Immature natural killer cell (primary cell): ENCODE measurements at regions not wholly inside any gene's neighbourhood (a gene's known extent, or its start where the extent isn't known, plus 50 kb on each side); places are given as distances from the start of the nearest gene placed in this dataset.

ENCODE experiments used
- DNase-seq, 3 donors: peaks; one replicate each; pipeline ENCODE4 v3.0.0; 2022; ENCODE audit warnings: mixed read lengths in 1 of 3
- H3K27ac Mint-ChIP-seq, 6 donors: one replicate each; pipeline ENCODE4 v1.8.0; 2020; ENCODE audit warnings: mixed read lengths in 6 of 6, mild to moderate bottlenecking in 5 of 6, inconsistent platforms in 4 of 6, moderate library complexity in 3 of 6
- H3K27me3 Mint-ChIP-seq, 3 donors: one replicate each; pipeline ENCODE4 v1.8.0; 2020 to 2021; ENCODE audit warnings: low read depth in 3 of 3, mild to moderate bottlenecking in 3 of 3, mixed read lengths in 3 of 3, moderate library complexity in 3 of 3, inconsistent platforms in 1 of 3
- H3K36me3 Mint-ChIP-seq, 3 donors: one replicate each; pipeline ENCODE4 v1.8.0; 2020; ENCODE audit warnings: mixed read lengths in 3 of 3, inconsistent platforms in 2 of 3, mild to moderate bottlenecking in 2 of 3
- H3K4me1 Mint-ChIP-seq, 2 donors: one replicate each; pipeline ENCODE4 v1.8.0; 2020; ENCODE audit warnings: inconsistent platforms in 2 of 2, mild to moderate bottlenecking in 2 of 2, mixed read lengths in 2 of 2, moderate library complexity in 1 of 2
- H3K4me3 Mint-ChIP-seq, 5 donors: one replicate each; pipeline ENCODE4 v1.8.0; 2020; ENCODE audit warnings: mild to moderate bottlenecking in 5 of 5, mixed read lengths in 5 of 5, inconsistent platforms in 3 of 5, moderate library complexity in 3 of 5
- H3K9me3 Mint-ChIP-seq, 6 donors: one replicate each; pipeline ENCODE4 v1.8.0; 2020; ENCODE audit warnings: mild to moderate bottlenecking in 6 of 6, mixed read lengths in 6 of 6, inconsistent platforms in 4 of 6, moderate library complexity in 3 of 6

DNA sequence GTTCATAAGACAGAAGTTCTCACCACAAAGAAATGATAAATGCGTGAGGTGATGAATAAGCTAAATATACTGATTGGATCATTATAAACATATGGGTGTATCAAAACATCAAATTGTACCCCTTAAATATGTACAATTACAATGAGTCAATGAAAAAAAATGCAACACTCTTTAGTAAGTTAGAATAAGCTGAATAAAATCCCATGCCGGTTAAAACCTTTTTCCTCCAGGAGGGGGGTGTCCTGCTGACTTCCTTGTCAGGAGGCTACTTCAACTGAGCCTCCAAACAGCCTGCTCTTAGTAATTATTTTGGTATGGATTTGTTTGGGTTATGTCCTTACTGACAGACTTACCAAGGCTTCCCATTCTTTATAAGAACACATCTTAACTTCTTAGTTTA lies 649.1 kb downstream of the INHBA start:
- Mint-ChIP-seq H3K36me3 (no peaks in the 10 kb centered on the region), H3K4me3 (no peak overlapping the region), H3K27me3 (peaks cover 0 to 1% (median 0%) of the 10 kb centered on the region in 3 donors), H3K4me1 (no peaks in the 10 kb centered on the region), H3K9me3 (peaks cover 0 to 28% (median 5%) of the 10 kb centered on the region in 6 donors), H3K27ac (no peak overlapping the region)
- DNase-seq: no peak

DNA sequence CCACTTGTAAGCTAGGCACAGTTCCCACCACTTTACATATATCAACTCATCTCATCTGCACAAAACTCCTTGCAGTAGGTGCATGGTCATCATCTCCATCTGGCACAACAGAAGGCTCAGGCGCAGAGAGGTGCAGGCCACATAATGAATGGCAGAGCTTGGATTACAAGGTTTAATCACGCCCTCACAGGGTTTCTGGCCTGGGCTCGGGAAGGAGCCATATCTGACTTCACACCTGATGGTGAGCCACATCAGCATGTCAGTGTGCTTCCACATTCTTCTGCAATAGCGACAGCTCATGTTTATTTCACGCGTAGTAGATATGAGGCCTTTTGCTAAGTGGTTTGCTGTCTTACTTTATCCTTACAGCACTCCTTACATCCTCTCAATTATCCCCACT lies 650.2 kb downstream of the INHBA start:
- no peaks in the 10 kb centered on the region for H3K36me3 Mint-ChIP-seq
- H3K27ac Mint-ChIP-seq: no peak overlapping the region
- no peaks in the 10 kb centered on the region for H3K4me1 Mint-ChIP-seq
- no peak overlapping the region for H3K4me3 Mint-ChIP-seq
- H3K9me3 Mint-ChIP-seq: peaks cover 0 to 28% (median 5%) of the 10 kb centered on the region in 6 donors
- peaks cover 0 to 1% (median 0%) of the 10 kb centered on the region in 3 donors for H3K27me3 Mint-ChIP-seq
- DNase-seq: no peak

DNA sequence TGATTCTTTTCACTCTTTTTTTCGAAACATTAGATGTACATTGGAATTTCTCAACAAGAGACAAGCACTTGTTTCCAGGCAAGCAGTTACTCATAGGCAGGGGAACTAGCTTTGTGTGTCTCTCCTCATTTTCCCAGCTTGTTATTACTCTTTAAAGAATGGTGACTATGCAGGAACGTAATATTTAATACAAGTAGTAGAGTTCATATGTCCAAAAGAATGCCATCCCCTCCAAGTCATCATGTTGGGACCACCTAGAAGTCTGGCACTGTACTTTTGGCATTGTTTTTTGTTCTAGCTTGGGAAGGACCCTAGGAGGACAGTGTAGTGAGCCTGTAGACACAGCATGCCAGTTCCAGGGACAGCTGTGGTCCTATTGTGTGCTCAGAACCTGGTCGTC lies 650.7 kb downstream of the INHBA start:
- Mint-ChIP-seq H3K4me1 (no peaks in the 10 kb centered on the region), H3K9me3 (peaks cover 0 to 28% (median 3%) of the 10 kb centered on the region in 6 donors)

DNA sequence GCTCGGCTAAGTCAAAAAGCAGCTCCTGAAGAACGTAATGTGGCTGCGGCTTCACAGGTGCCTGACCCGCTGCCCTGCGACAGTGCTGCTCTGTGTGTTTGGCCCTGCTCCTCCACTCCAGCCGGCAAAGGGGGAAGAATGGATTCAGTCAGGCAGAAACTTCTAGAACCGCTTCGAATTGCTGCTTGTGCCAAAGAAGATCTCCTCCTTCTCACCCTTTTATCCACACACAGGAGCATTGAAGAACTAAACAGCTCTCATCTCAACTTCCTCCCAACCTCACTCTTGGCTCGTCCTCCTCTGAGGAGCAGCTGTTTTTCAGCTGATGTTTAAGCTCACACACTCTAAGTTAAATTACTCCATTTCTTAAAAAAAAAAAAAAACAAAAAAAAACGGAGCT lies 651.4 kb downstream of the INHBA start:
- Mint-ChIP-seq H3K27me3 (no peaks in the 10 kb centered on the region), H3K9me3 (peaks cover 0 to 28% (median 2%) of the 10 kb centered on the region in 6 donors), H3K36me3 (no peaks in the 10 kb centered on the region), H3K27ac (no peak overlapping the region), H3K4me1 (no peaks in the 10 kb centered on the region), H3K4me3 (no peak overlapping the region)
- DNase-seq: no peak

More for the DNA sequence above, 650.7 kb downstream of the INHBA start:
- no peaks in the 10 kb centered on the region for H3K27me3 Mint-ChIP-seq
- no peaks in the 10 kb centered on the region for H3K36me3 Mint-ChIP-seq
- no peak overlapping the region for H3K4me3 Mint-ChIP-seq
- no peak for DNase-seq
- H3K27ac Mint-ChIP-seq: no peak overlapping the region

- no peaks in the 10 kb centered on the region for H3K27me3 Mint-ChIP-seq
- no peaks in the 10 kb centered on the region for H3K4me1 Mint-ChIP-seq
- no peaks in the 10 kb centered on the region for H3K36me3 Mint-ChIP-seq
- no peak overlapping the region for H3K27ac Mint-ChIP-seq
- no peak overlapping the region for H3K4me3 Mint-ChIP-seq
- H3K9me3 Mint-ChIP-seq: peaks cover 0 to 24% (median under 1%) of the 10 kb centered on the region in 6 donors
- DNase-seq: no peak
Measured at GRCh38 chr7:41051062-41051461, 651.8 kb downstream of the INHBA start.

DNA sequence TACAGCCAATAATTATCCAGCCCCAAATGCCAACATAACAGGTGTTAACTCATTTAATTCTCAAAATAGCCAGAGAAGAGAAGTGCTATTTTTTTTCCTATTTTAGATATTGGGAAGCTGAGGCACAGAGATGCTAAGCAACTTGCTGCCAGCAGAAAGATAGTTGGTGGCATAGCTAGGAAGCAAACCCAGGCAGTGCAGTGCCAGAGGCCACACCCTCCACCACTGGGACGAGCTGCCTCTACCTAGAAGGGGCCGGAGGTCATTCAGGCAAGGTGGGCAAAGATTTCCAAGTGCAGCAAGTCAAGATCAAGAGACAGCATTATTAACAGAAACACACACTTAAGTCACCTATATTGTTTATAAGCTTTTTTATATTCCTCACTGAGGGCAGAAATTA lies 654.1 kb downstream of the INHBA start:
- Mint-ChIP-seq H3K4me3 (no peak overlapping the region), H3K4me1 (no peaks in the 10 kb centered on the region), H3K36me3 (no peaks in the 10 kb centered on the region), H3K27ac (no peak overlapping the region), H3K27me3 (no peaks in the 10 kb centered on the region), H3K9me3 (peaks cover 0 to 13% (median 2%) of the 10 kb centered on the region in 6 donors)
- DNase-seq: no peak

DNA sequence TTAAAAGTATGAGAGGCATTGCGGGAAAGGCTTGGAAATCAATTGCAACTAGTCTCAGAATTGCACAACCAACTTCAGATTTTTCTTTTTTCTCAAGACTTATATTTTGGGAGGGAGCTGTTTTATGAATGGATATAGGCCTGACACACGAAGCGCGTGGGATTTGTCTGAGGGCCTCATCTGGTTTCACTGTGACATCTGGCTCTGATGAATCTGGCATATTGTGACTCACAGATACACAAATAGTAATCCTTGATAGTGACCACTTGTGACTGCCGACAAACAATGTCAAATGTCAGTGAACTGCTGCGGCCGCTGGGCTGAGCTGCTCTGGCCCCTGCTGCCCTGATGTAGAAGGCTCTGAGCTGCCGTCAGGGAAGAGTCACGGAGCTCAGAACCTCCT lies 655.1 kb downstream of the INHBA start:
- H3K4me1 Mint-ChIP-seq: no peaks in the 10 kb centered on the region
- H3K36me3 Mint-ChIP-seq: peaks cover 0 to 3% (median 0%) of the 10 kb centered on the region in 3 donors
- no peaks in the 10 kb centered on the region for H3K27me3 Mint-ChIP-seq
- no peak overlapping the region for H3K4me3 Mint-ChIP-seq
- no peak for DNase-seq
- no peak overlapping the region for H3K27ac Mint-ChIP-seq
- H3K9me3 Mint-ChIP-seq: peaks cover 0 to 13% (median 3%) of the 10 kb centered on the region in 6 donors

- DNase-seq: no peak
- no peak overlapping the region for H3K27ac Mint-ChIP-seq
- peaks cover 0 to 13% (median 3%) of the 10 kb centered on the region in 6 donors for H3K9me3 Mint-ChIP-seq
- H3K36me3 Mint-ChIP-seq: peaks cover 0 to 3% (median 0%) of the 10 kb centered on the region in 3 donors
- no peak overlapping the region for H3K4me3 Mint-ChIP-seq
- H3K4me1 Mint-ChIP-seq: no peaks in the 10 kb centered on the region
- no peaks in the 10 kb centered on the region for H3K27me3 Mint-ChIP-seq
Measured at GRCh38 chr7:41047211-41047610, 655.7 kb downstream of the INHBA start.

DNA sequence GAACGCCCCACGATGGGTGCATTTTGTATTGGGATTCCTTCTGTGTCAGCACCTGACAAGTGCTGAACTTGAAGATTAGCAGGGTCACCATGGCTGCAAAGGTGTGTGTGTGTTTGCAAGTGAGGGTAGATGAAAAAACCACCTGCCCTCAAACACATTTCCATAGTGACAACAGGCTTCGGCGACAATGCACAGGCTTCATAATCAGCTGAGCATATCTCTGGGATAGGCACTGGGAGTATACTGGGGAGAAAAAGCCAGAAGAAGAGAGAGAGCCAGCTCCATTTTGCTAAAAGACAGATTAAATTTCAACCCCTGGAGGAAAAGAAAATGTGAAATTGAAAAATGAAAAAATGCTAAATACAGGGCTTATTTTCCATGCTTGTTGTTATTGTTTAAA lies 656.1 kb downstream of the INHBA start:
- Mint-ChIP-seq H3K36me3 (peaks cover 0 to 3% (median 0%) of the 10 kb centered on the region in 3 donors), H3K27me3 (no peaks in the 10 kb centered on the region), H3K27ac (no peak overlapping the region), H3K4me3 (no peak overlapping the region), H3K9me3 (peaks cover 0 to 13% (median 3%) of the 10 kb centered on the region in 6 donors), H3K4me1 (no peaks in the 10 kb centered on the region)
- DNase-seq: no peak

- peaks cover 0 to 13% (median 3%) of the 10 kb centered on the region in 6 donors for H3K9me3 Mint-ChIP-seq
- no peak overlapping the region for H3K4me3 Mint-ChIP-seq
- no peak overlapping the region for H3K27ac Mint-ChIP-seq
- peaks cover 0 to 3% (median 0%) of the 10 kb centered on the region in 3 donors for H3K36me3 Mint-ChIP-seq
- no peak for DNase-seq
- H3K4me1 Mint-ChIP-seq: no peaks in the 10 kb centered on the region
- no peaks in the 10 kb centered on the region for H3K27me3 Mint-ChIP-seq
Measured at GRCh38 chr7:41046221-41046761, 656.6 kb downstream of the INHBA start.

DNA sequence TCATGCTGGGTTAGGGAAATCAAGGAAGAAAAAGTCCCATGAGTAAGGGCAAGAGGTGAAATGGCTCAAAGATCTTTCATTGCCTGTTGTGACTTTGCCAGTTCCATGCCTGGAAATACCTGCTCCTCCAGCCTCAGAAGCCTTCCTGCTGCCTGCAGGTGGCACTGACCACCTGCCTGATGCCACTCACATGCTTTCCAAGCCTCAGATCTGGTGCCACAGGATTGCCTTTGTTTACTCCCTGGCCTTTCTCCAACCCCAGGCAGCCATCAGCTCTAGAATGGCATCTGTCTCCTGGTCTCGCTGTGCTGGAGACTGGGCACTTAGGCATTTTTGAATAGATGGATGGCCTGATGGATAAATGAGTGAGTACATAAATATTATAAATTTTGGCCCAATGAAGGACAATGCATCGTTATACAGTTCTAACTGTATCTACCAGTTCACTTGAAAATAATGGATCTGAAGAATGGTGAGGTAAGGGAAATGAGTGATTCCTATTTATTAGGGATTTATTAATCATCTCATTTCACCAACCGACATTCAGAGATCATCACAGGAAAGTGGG lies 657.2 kb downstream of the INHBA start:
- Mint-ChIP-seq H3K4me3 (no peak overlapping the region), H3K27ac (no peak overlapping the region), H3K9me3 (peaks cover 0 to 10% (median 3%) of the 10 kb centered on the region in 6 donors), H3K36me3 (peaks cover 0 to 3% (median 0%) of the 10 kb centered on the region in 3 donors), H3K4me1 (no peaks in the 10 kb centered on the region), H3K27me3 (no peaks in the 10 kb centered on the region)
- DNase-seq: no peak

DNA sequence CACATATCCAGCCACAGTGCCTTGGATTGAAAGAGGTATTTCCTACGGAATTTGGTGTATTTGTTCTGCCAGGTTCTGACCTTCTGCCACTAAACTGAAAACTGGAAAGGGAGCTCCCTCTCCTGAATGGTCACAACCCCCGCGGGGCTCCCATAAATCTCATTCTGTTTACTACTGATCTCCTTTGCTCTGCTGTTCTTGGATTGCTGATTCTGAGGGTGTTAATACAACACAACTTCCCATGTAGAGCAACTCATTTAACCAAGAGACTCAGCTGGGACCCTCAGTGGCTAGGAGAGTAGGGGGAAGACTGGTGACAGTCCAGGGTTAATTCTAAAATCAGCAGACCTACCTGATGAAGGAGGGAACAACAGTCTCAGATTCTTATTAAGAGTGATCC lies 662.9 kb downstream of the INHBA start:
- Mint-ChIP-seq H3K4me3 (no peak overlapping the region), H3K27me3 (peaks cover 1 to 3% (median 1%) of the 10 kb centered on the region in 3 donors), H3K9me3 (peaks cover 0 to 8% (median 7%) of the 10 kb centered on the region in 6 donors), H3K4me1 (no peaks in the 10 kb centered on the region), H3K27ac (no peak overlapping the region), H3K36me3 (peaks cover 0 to 4% (median 3%) of the 10 kb centered on the region in 3 donors)
- DNase-seq: no peak

DNA sequence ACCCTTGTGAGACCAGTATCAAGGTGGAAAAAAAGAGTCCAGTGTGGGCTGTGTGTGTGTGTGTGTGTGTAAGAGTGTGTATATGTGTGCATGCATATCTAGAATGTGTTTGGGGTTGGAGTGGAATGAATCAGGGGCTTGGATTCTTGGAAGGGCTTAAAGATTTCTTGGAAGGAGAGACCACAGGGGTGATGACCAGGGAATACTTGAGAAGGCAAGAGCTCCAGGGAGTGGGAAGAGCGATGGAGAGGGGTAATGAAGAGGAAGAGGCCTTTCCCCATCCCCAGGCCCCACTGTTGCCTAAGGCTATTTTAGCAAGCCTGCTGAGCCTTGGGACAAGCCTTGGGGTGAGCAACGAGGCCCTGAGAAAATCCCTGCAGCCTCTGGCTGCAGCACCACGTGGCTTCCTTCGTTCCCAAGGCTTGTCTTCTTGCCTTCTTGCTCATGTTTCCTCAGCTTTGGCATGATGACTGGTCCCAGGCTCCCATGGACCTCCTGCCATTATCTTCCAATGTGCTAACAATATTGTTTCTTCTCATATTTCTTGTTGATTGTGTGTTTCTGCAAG lies 663.4 kb downstream of the INHBA start:
- no peak for DNase-seq
- H3K4me3 Mint-ChIP-seq: no peak overlapping the region

DNA sequence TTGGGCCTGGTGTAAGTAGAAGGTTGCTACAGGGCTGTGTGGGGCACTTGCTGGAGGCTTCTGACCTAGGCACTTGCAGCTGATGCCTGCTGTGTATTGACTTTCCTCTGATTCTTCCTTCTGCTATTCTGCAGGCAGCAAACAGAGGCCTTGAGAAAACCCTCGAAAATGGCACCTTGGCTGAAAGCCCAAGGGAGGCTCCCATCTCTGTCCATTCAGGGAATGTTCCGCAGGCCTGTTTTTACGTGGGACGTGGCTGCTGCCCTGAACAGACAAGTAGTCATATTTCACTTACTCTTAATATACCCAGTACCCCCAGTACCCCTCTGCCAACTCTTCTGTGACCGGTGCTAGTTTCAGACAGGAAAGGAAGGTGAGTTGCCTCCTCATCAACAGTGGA lies 664.7 kb downstream of the INHBA start:
- Mint-ChIP-seq H3K27me3 (peaks cover 1 to 4% (median 3%) of the 10 kb centered on the region in 3 donors), H3K9me3 (peaks cover 0 to 6% (median 4%) of the 10 kb centered on the region in 6 donors), H3K4me3 (no peak overlapping the region), H3K27ac (no peak overlapping the region), H3K36me3 (peaks cover 0 to 4% (median 0%) of the 10 kb centered on the region in 3 donors), H3K4me1 (no peaks in the 10 kb centered on the region)
- DNase-seq: no peak

More for the DNA sequence above, 663.4 kb downstream of the INHBA start:
- Mint-ChIP-seq H3K36me3 (peaks cover 0 to 4% (median 3%) of the 10 kb centered on the region in 3 donors), H3K27me3 (peaks cover 1 to 3% (median 1%) of the 10 kb centered on the region in 3 donors), H3K9me3 (peaks cover 0 to 8% (median 5%) of the 10 kb centered on the region in 6 donors), H3K4me1 (no peaks in the 10 kb centered on the region), H3K27ac (no peak overlapping the region)
